MM.1S (cell line): ENCODE measurements at regions not wholly inside any gene's neighbourhood (a gene's known extent, or its start where the extent isn't known, plus 50 kb on each side); places are given as distances from the start of the nearest gene placed in this dataset.

ENCODE experiments used
- CTCF ChIP-seq: fragments of 300-600 bp; sonication (generic); IDR thresholded peaks from 2 replicates; pipeline ENCODE4 v1.5.1; 2016; ENCODE audit warnings: antibody characterized with exemption, low read length, mixed read lengths
- EZH2 ChIP-seq: fragments of 300-600 bp; sonication (generic); optimal IDR thresholded peaks from 2 replicates; pipeline ENCODE3; 2017; ENCODE audit warnings: low read depth, mild to moderate bottlenecking, antibody characterized with exemption, low read length, mixed read lengths
- EZH2phosphoT487 ChIP-seq: fragments of 300-600 bp; sonication (generic); IDR thresholded peaks from 2 replicates; pipeline ENCODE4 v1.6.1; 2018; ENCODE audit warnings: antibody characterized with exemption, low read length

- TF ChIP-seq CTCF (no peak), EZH2 (no peak), EZH2phosphoT487 (no peak)
Measured at GRCh38 chr18:28407681-28408080, 230.8 kb upstream of the CDH2 start.
